ENCODE measurements at regions not wholly inside any gene's neighbourhood (a gene's known extent, or its start where the extent isn't known, plus 50 kb on each side); places are given as distances from the start of the nearest gene placed in this dataset.

DNA sequence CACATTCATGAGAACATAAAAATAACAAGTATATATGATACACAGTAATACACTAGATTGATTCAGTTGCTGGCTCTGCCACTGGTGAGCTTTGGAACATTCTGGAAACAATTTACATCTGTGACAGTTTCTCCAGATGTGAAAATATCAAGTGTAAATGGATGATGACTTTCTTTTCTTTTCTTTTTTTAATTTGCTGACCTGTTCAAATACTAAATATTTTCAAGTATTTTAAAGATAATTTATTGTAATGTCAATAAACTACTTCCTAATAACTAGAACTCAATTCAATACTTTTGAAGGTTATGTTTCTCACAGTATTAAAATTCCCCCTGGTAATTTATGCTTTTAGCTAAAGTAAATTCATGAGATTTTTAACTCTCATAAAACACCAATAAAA lies 180.3 kb downstream of the CRPPA start:
- Histone ChIP-seq H3K27me3 (ENCODE audit: control insufficient read depth, insufficient read depth, low read length) (no peaks in the 10 kb centered on the region), H3K36me3 (ENCODE audit: control insufficient read depth, insufficient read depth, low read length) (no peaks in the 10 kb centered on the region), H3K4me3 (ENCODE audit: low read depth, low read length) (no peak overlapping the region)
- TF ChIP-seq, protein P1, sequence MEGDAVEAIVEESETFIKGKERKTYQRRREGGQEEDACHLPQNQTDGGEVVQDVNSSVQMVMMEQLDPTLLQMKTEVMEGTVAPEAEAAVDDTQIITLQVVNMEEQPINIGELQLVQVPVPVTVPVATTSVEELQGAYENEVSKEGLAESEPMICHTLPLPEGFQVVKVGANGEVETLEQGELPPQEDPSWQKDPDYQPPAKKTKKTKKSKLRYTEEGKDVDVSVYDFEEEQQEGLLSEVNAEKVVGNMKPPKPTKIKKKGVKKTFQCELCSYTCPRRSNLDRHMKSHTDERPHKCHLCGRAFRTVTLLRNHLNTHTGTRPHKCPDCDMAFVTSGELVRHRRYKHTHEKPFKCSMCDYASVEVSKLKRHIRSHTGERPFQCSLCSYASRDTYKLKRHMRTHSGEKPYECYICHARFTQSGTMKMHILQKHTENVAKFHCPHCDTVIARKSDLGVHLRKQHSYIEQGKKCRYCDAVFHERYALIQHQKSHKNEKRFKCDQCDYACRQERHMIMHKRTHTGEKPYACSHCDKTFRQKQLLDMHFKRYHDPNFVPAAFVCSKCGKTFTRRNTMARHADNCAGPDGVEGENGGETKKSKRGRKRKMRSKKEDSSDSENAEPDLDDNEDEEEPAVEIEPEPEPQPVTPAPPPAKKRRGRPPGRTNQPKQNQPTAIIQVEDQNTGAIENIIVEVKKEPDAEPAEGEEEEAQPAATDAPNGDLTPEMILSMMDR (IDR thresholded peaks at IDR 0.05; ENCODE audit: insufficient read depth, low read depth, low read length) = no peak
- no peak for DNase-seq (ENCODE audit: low read depth)
- ChIA-PET POLR2A (no interaction called here), CTCF (no interaction called here)

DNA sequence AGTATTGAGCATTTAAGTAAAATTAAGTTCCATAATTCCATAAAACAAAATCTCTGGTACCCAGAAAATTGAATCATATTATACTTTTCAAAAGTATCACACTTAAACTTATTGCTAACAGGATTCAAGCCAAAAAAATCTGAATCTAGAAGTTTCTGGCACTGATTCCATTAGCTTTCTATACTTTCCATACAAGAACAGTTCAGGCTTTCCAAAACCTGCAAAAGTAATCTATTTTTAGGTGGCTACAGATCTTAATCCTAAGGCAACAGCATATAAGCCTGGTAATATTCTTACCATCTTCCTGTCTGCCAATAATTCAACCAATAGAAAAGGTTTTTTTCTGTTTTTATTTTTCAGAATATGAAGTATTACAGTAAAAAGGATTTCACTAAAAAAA lies 185.0 kb downstream of the CRPPA start:
- Histone ChIP-seq H3K27me3 (ENCODE audit: control insufficient read depth, insufficient read depth, low read length) (no peaks in the 10 kb centered on the region), H3K4me3 (ENCODE audit: low read depth, low read length) (no peak overlapping the region), H3K36me3 (ENCODE audit: control insufficient read depth, insufficient read depth, low read length) (no peaks in the 10 kb centered on the region)
- DNase-seq (ENCODE audit: low read depth) = no peak
- CTCF ChIA-PET = no interaction called here
- TF ChIP-seq, protein P1 (IDR thresholded peaks at IDR 0.05; ENCODE audit: insufficient read depth, low read depth, low read length) = no peak
- POLR2A ChIA-PET = no interaction called here

DNA sequence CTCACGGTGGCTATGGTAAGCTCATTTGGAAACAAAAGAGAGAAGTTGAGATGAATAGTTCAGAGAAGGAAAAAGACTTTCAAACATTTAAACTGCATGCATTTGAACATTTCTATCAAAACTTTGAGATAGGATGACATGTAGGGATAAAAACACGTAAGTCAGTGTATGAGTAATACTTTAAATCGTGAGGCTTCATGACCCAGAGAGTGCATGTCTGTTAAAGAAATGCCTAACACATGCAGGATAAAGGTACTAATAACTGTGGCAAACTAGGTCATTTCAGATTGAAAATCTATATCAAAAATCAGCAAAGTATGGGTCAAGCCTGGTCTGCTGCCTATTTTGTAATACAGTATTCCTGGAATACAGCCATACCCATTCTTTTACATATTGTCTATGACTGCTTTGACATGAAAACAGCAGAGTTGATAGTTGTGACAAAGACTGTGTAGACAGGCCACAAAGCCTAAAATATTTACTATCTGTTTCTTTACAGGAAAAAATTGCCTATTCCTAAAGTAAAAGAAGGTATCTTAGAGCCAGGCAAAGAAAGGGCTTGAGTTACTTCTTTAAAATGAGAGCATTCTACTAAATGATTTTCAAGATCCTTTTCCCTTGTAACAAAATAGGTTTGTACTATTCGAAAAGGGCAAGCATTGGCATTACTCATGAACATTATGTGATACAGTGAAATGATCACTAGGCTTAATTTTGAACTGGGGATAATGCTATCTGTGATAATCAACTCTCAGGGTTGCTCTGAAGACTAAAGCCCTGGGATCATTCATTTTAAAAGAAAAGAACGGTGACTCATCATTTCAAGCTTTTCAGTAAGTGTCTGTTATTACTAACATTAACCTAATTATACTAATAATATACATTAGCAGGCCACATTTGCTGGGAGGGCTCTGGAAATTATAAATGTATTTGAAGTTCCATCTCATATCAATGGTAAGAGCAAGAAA lies 185.9 kb downstream of the CRPPA start:
- TF ChIP-seq, protein P1 (IDR thresholded peaks at IDR 0.05; ENCODE audit: insufficient read depth, low read depth, low read length) = no peak
- Histone ChIP-seq H3K4me3 (ENCODE audit: low read depth, low read length) (no peak overlapping the region), H3K27me3 (ENCODE audit: control insufficient read depth, insufficient read depth, low read length) (no peaks in the 10 kb centered on the region), H3K36me3 (ENCODE audit: control insufficient read depth, insufficient read depth, low read length) (no peaks in the 10 kb centered on the region)
- no peak for DNase-seq (ENCODE audit: low read depth)
- POLR2A ChIA-PET = no interaction called here
- CTCF ChIA-PET = no interaction called here

DNA sequence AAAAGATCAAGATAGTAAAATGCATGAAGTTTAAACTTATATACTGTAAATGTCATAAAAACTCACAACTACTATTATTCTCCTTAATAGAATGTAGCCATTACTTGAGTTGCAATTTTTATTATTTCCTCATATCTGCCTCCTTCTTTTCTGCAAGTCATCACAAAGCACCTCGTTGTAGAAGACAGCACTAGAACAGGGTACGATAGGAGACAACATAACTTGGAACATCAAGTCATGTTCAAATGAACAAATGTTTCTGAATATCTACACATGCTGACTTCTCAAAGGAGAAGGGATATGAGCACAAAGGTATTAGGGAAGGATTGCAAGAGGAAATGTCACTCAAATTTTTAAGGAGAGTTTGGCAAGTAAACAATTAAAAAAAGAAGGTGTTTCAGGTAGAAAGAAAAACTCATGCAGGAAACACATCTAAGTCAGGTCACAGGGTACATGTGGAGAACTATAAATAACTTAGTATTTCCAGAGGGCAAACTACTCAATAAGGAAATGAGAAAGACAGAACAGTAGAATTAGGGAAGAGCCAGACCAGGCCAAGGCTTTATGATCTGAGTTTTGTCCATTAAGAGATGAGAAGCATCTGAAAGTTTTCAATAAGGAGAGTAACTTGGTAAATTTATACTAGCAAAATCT lies 186.7 kb downstream of the CRPPA start:
- TF ChIP-seq, protein P1 (IDR thresholded peaks at IDR 0.05; ENCODE audit: insufficient read depth, low read depth, low read length) = no peak
- Histone ChIP-seq H3K4me3 (ENCODE audit: low read depth, low read length) (no peak overlapping the region), H3K36me3 (ENCODE audit: control insufficient read depth, insufficient read depth, low read length) (no peaks in the 10 kb centered on the region), H3K27me3 (ENCODE audit: control insufficient read depth, insufficient read depth, low read length) (no peaks in the 10 kb centered on the region)
- POLR2A ChIA-PET = no interaction called here
- no peak for DNase-seq (ENCODE audit: low read depth)
- CTCF ChIA-PET = no interaction called here

DNA sequence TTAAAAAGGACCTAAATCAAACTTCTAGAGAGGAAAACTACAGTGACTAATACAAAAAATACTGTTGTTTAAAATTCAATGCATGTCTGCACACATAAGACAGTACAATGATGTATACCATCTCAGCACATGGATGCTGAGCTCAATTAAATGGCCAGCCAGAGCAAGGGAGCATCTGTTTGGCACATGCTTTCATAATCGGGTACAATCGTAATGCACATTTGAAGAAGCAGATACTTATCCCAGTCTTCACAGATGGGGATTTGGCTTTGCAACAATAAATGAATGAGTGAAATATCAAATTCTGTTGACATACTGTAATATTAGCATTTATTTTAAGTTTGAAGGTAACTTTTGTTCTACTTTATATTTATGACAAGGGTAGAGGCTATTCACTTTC lies 187.8 kb downstream of the CRPPA start:
- DNase-seq (ENCODE audit: low read depth) = no peak
- TF ChIP-seq, protein P1 (IDR thresholded peaks at IDR 0.05; ENCODE audit: insufficient read depth, low read depth, low read length) = no peak
- no peaks in the 10 kb centered on the region for H3K36me3 ChIP-seq (ENCODE audit: control insufficient read depth, insufficient read depth, low read length)
- POLR2A ChIA-PET = no interaction called here
- H3K4me3 ChIP-seq (ENCODE audit: low read depth, low read length) = no peak overlapping the region
- no peaks in the 10 kb centered on the region for H3K27me3 ChIP-seq (ENCODE audit: control insufficient read depth, insufficient read depth, low read length)
- CTCF ChIA-PET = no interaction called here
